ENCODE measurements at regions not wholly inside any gene's neighbourhood (a gene's known extent, or its start where the extent isn't known, plus 50 kb on each side); places are given as distances from the start of the nearest gene placed in this dataset.

DNA sequence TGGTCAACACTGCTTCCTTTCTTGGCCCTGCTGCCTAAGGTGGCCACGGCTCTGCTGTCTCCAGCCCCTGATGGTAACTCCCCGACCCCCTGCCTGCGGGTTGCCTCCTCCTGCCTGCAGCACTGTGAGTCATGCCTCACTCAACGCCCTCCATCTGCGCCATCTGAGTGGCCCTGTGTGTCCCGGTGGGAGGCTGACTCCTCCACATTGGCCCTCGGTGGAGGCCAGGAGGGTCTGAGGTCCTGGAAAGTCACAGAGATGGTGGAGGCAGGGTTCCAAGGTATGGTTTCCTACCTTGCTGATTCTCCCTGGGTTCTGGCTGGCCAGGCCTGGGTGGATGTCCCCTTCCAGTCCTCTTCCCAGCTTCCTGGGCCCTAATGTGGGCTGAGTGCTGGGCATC is 64.5 kb upstream of the ADAMTS2 start:
- TF ChIP-seq, protein P1, sequence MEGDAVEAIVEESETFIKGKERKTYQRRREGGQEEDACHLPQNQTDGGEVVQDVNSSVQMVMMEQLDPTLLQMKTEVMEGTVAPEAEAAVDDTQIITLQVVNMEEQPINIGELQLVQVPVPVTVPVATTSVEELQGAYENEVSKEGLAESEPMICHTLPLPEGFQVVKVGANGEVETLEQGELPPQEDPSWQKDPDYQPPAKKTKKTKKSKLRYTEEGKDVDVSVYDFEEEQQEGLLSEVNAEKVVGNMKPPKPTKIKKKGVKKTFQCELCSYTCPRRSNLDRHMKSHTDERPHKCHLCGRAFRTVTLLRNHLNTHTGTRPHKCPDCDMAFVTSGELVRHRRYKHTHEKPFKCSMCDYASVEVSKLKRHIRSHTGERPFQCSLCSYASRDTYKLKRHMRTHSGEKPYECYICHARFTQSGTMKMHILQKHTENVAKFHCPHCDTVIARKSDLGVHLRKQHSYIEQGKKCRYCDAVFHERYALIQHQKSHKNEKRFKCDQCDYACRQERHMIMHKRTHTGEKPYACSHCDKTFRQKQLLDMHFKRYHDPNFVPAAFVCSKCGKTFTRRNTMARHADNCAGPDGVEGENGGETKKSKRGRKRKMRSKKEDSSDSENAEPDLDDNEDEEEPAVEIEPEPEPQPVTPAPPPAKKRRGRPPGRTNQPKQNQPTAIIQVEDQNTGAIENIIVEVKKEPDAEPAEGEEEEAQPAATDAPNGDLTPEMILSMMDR (IDR thresholded peaks at IDR 0.05), result no peak
- TF ChIP-seq POLR2A (IDR thresholded peaks at IDR 0.05), result no peak

All from uterus (tissue), 2 donors.